NCI-H526 treated with DMSO at 0.1 percent for 48 hours (cell line): ENCODE measurements at regions not wholly inside any gene's neighbourhood (a gene's known extent, or its start where the extent isn't known, plus 50 kb on each side); places are given as distances from the start of the nearest gene placed in this dataset.

Source experiments
- DNase-seq: peaks from one replicate; lab custom pipeline; 2025; lab: John Stamatoyannopoulos, UW

DNA sequence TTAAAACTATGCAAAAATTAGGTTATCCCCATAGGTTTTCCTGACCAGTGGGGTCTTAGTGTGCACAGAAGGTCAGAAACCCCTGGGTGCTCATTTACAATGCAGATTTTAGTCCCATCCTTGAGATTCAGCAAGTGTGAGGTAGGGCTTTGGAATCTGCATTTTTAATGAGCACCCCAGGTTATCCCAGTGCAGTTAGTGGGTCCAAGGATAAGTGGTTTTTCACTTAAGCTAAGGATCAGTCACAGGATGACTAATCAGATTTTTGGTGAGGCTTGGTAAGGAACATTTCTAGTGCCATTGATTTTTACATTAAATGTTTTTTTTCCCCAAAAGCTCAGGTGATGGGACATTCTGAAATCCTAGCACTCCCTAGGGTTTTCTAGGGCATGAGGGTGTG, 50.7 kb upstream of the MGAT5 start:
- DNase-seq: no peak
